GM23338 (cell line): ENCODE measurements at regions not wholly inside any gene's neighbourhood (a gene's known extent, or its start where the extent isn't known, plus 50 kb on each side); places are given as distances from the start of the nearest gene placed in this dataset.

Experiments used
- ATAC-seq: fragments of 200-7000 bp; cut with Tn5 transposase; 3 replicates; pipeline ENCODE4 v1.9.1; 2020
- DNase-seq: peaks from one replicate; pipeline ENCODE4 v3.0.0-alpha.2; 2015; ENCODE audit warnings: low spot score
- H2AFZ ChIP-seq: fragments of 200-600 bp; sonication (generic); 2 replicates; pipeline ENCODE4 v1.8.0; 2016; ENCODE audit warnings: antibody characterized with exemption, mild to moderate bottlenecking, moderate library complexity
- H3F3A ChIP-seq: fragments of 200-600 bp; sonication (generic); replicated peaks from 2 replicates; pipeline ENCODE4 v1.8.0; 2017; ENCODE audit warnings: antibody characterized with exemption, mixed run types, low read depth
- H3K27ac ChIP-seq: fragments of 200-600 bp; sonication (generic); 2 replicates; pipeline ENCODE4 v1.6.1; 2016; ENCODE audit warnings: low read depth
- H3K27me3 ChIP-seq: fragments of 200-600 bp; sonication (generic); 2 replicates; pipeline ENCODE4 v1.8.0; 2016; ENCODE audit warnings: mild to moderate bottlenecking, mixed run types, moderate library complexity; ENCODE audit not compliant: insufficient read depth
- H3K36me3 ChIP-seq: fragments of 200-600 bp; sonication (generic); 2 replicates; pipeline ENCODE4 v1.8.0; 2016; ENCODE audit warnings: mild to moderate bottlenecking; ENCODE audit not compliant: insufficient read depth
- H3K4me1 ChIP-seq: fragments of 200-600 bp; sonication (generic); 2 replicates; pipeline ENCODE4 v1.8.0; 2016; ENCODE audit warnings: mild to moderate bottlenecking, moderate library complexity; ENCODE audit not compliant: insufficient read depth
- H3K4me2 ChIP-seq: fragments of 200-600 bp; sonication (generic); 2 replicates; pipeline ENCODE4 v1.7.1; 2017; ENCODE audit warnings: mixed run types
- H3K4me3 ChIP-seq: fragments of 200-600 bp; sonication (generic); 2 replicates; pipeline ENCODE4 v1.6.1; 2016; ENCODE audit warnings: mixed run types
- H3K79me2 ChIP-seq: fragments of 200-600 bp; sonication (generic); replicated peaks from 2 replicates; pipeline ENCODE4 v1.8.0; 2017; ENCODE audit warnings: mild to moderate bottlenecking; ENCODE audit not compliant: insufficient read depth
- H3K9me2 ChIP-seq: fragments of 200-600 bp; sonication (generic); 2 replicates; pipeline ENCODE4 v1.8.0; 2017; ENCODE audit not compliant: insufficient read depth
- H4K20me1 ChIP-seq: fragments of 200-600 bp; sonication (generic); replicated peaks from 2 replicates; pipeline ENCODE4 v1.8.0; 2017; ENCODE audit warnings: mild to moderate bottlenecking; ENCODE audit not compliant: insufficient read depth
- H3K27ac Mint-ChIP-seq: 2 replicates; pipeline ENCODE4 v1.8.0; 2020; ENCODE audit warnings: inconsistent platforms, mild to moderate bottlenecking, moderate library complexity, mixed read lengths
- H3K27me3 Mint-ChIP-seq: 3 replicates; pipeline ENCODE4 v1.8.0; 2022; ENCODE audit warnings: low read depth, mild to moderate bottlenecking, moderate library complexity, mixed read lengths, inconsistent platforms; ENCODE audit not compliant: insufficient read depth, poor library complexity
- H3K36me3 Mint-ChIP-seq: 3 replicates; pipeline ENCODE4 v1.8.0; 2021; ENCODE audit warnings: low read depth, mild to moderate bottlenecking, inconsistent platforms, moderate library complexity, mixed read lengths
- H3K4me1 Mint-ChIP-seq: 3 replicates; pipeline ENCODE4 v1.8.0; 2020; ENCODE audit warnings: mild to moderate bottlenecking, inconsistent platforms, mixed read lengths
- H3K4me3 Mint-ChIP-seq: 3 replicates; pipeline ENCODE4 v1.8.0; 2021; ENCODE audit warnings: moderate library complexity, mild to moderate bottlenecking, inconsistent platforms, mixed read lengths
- H3K9me3 Mint-ChIP-seq: 3 replicates; pipeline ENCODE4 v1.8.0; 2020; ENCODE audit warnings: moderate library complexity, mild to moderate bottlenecking, inconsistent platforms, mixed read lengths
- EZH2 ChIP-seq: fragments of 200-600 bp; sonication (generic); IDR thresholded peaks from one replicate; pipeline ENCODE4 v1.8.0; 2017; ENCODE audit warnings: antibody characterized with exemption, mild to moderate bottlenecking, low read depth; ENCODE audit not compliant: unreplicated experiment
- EZH2phosphoT487 ChIP-seq: fragments of 200-600 bp; sonication (generic); IDR thresholded peaks from one replicate; pipeline ENCODE4 v1.8.1; 2018; ENCODE audit warnings: antibody characterized with exemption; ENCODE audit not compliant: unreplicated experiment
- JUNB ChIP-seq: IDR thresholded peaks from one replicate; pipeline ENCODE4 v1.6.1; 2016; ENCODE audit warnings: antibody characterized with exemption; ENCODE audit not compliant: unreplicated experiment
- NANOG ChIP-seq: IDR thresholded peaks from 2 replicates; pipeline ENCODE4 v1.6.1; 2016; ENCODE audit warnings: antibody characterized with exemption, borderline replicate concordance
- POLR2AphosphoS5 ChIP-seq: IDR thresholded peaks from 2 replicates; pipeline ENCODE4 v1.6.1; 2016; ENCODE audit warnings: antibody characterized with exemption, low read depth
- ZNF114 ChIP-seq: fragments of 250-450 bp; sonication (Bioruptor Pico); IDR thresholded peaks from 2 replicates; pipeline ENCODE4 v1.5.0; 2020; ENCODE audit warnings: mild to moderate bottlenecking, moderate library complexity
- ZNF331 ChIP-seq: fragments of 250-450 bp; sonication (Bioruptor Pico); IDR thresholded peaks from 2 replicates; pipeline ENCODE4 v1.5.0; 2020; ENCODE audit warnings: low read depth, mild to moderate bottlenecking, moderate library complexity
- TF ChIP-seq, protein P1 (sequence below): IDR thresholded peaks from 2 replicates; pipeline ENCODE4 v1.6.1; 2016; ENCODE audit warnings: antibody characterized with exemption
- TF ChIP-seq, protein P2 (sequence below): fragments of 250-450 bp; sonication (Bioruptor Pico); IDR thresholded peaks from 2 replicates; pipeline ENCODE4 v1.5.0; 2020; ENCODE audit warnings: mild to moderate bottlenecking, moderate library complexity
- TF ChIP-seq, protein P3 (sequence below): IDR thresholded peaks from one replicate; pipeline ENCODE4 v1.6.1; 2018; ENCODE audit warnings: antibody characterized with exemption; ENCODE audit not compliant: unreplicated experiment

DNA sequence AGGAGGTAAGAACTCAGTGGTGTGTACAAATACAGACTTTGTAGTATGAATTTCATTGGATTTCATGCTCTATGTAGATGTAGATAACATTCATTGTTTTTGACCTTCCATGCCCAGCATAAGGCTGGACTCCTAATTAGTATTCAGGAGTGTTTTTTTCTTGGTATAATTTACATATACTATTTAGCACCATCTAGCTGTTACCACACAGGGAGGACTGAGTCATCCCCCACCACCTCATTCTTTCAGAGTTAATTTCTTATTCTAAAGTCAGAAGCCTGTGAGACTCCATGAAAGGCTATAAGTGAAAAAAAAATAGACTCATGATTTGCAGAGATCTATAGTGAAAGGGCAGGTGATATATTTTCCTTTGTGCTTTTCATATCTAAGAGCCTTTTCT lies 555.0 kb downstream of the PRR16 start:
- Mint-ChIP-seq H3K4me1 (peaks cover 7% of the 10 kb centered on the region; the same call in 2 of the 3 replicates), H3K9me3 (no peaks in the 10 kb centered on the region), H3K27me3 (no peaks in the 10 kb centered on the region), H3K36me3 (no peaks in the 10 kb centered on the region), H3K27ac (no peak overlapping the region), H3K4me3 (no peak overlapping the region)
- no peaks in the 10 kb centered on the region for H3F3A ChIP-seq
- no peak overlapping the region for H3K4me2 ChIP-seq
- H2AFZ ChIP-seq, result no peak overlapping the region
- H3K79me2 ChIP-seq, result no peaks in the 10 kb centered on the region
- ATAC-seq, result no peak
- H3K4me3 ChIP-seq, result no peak overlapping the region
- H3K4me1 ChIP-seq, result 0 out of 2 replicates have a peak, but pooled peaks cover 6% of the 10 kb centered on the region
- no peaks in the 10 kb centered on the region for H3K36me3 ChIP-seq
- no peaks in the 10 kb centered on the region for H3K9me2 ChIP-seq
- H4K20me1 ChIP-seq, result no peaks in the 10 kb centered on the region
- H3K27ac ChIP-seq, result no peak overlapping the region
- H3K27me3 ChIP-seq, result no peaks in the 10 kb centered on the region
- no peak for TF ChIP-seq ZNF331
- TF ChIP-seq, protein P1, sequence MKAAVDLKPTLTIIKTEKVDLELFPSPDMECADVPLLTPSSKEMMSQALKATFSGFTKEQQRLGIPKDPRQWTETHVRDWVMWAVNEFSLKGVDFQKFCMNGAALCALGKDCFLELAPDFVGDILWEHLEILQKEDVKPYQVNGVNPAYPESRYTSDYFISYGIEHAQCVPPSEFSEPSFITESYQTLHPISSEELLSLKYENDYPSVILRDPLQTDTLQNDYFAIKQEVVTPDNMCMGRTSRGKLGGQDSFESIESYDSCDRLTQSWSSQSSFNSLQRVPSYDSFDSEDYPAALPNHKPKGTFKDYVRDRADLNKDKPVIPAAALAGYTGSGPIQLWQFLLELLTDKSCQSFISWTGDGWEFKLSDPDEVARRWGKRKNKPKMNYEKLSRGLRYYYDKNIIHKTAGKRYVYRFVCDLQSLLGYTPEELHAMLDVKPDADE, result no peak
- no peak for TF ChIP-seq EZH2phosphoT487
- TF ChIP-seq JUNB, result no peak
- TF ChIP-seq, protein P2, sequence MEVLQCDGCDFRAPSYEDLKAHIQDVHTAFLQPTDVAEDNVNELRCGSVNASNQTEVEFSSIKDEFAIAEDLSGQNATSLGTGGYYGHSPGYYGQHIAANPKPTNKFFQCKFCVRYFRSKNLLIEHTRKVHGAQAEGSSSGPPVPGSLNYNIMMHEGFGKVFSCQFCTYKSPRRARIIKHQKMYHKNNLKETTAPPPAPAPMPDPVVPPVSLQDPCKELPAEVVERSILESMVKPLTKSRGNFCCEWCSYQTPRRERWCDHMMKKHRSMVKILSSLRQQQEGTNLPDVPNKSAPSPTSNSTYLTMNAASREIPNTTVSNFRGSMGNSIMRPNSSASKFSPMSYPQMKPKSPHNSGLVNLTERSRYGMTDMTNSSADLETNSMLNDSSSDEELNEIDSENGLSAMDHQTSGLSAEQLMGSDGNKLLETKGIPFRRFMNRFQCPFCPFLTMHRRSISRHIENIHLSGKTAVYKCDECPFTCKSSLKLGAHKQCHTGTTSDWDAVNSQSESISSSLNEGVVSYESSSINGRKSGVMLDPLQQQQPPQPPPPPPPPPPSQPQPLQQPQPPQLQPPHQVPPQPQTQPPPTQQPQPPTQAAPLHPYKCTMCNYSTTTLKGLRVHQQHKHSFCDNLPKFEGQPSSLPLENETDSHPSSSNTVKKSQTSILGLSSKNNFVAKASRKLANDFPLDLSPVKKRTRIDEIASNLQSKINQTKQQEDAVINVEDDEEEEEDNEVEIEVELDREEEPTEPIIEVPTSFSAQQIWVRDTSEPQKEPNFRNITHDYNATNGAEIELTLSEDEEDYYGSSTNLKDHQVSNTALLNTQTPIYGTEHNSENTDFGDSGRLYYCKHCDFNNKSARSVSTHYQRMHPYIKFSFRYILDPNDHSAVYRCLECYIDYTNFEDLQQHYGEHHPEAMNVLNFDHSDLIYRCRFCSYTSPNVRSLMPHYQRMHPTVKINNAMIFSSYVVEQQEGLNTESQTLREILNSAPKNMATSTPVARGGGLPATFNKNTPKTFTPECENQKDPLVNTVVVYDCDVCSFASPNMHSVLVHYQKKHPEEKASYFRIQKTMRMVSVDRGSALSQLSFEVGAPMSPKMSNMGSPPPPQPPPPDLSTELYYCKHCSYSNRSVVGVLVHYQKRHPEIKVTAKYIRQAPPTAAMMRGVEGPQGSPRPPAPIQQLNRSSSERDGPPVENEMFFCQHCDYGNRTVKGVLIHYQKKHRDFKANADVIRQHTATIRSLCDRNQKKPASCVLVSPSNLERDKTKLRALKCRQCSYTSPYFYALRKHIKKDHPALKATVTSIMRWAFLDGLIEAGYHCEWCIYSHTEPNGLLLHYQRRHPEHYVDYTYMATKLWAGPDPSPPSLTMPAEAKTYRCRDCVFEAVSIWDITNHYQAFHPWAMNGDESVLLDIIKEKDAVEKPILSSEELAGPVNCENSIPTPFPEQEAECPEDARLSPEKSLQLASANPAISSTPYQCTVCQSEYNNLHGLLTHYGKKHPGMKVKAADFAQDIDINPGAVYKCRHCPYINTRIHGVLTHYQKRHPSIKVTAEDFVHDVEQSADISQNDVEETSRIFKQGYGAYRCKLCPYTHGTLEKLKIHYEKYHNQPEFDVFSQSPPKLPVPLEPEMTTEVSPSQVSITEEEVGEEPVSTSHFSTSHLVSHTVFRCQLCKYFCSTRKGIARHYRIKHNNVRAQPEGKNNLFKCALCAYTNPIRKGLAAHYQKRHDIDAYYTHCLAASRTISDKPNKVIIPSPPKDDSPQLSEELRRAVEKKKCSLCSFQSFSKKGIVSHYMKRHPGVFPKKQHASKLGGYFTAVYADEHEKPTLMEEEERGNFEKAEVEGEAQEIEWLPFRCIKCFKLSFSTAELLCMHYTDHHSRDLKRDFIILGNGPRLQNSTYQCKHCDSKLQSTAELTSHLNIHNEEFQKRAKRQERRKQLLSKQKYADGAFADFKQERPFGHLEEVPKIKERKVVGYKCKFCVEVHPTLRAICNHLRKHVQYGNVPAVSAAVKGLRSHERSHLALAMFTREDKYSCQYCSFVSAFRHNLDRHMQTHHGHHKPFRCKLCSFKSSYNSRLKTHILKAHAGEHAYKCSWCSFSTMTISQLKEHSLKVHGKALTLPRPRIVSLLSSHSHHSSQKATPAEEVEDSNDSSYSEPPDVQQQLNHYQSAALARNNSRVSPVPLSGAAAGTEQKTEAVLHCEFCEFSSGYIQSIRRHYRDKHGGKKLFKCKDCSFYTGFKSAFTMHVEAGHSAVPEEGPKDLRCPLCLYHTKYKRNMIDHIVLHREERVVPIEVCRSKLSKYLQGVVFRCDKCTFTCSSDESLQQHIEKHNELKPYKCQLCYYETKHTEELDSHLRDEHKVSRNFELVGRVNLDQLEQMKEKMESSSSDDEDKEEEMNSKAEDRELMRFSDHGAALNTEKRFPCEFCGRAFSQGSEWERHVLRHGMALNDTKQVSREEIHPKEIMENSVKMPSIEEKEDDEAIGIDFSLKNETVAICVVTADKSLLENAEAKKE, result no peak
- no peak for TF ChIP-seq NANOG
- no peak for TF ChIP-seq EZH2
- TF ChIP-seq, protein P3, sequence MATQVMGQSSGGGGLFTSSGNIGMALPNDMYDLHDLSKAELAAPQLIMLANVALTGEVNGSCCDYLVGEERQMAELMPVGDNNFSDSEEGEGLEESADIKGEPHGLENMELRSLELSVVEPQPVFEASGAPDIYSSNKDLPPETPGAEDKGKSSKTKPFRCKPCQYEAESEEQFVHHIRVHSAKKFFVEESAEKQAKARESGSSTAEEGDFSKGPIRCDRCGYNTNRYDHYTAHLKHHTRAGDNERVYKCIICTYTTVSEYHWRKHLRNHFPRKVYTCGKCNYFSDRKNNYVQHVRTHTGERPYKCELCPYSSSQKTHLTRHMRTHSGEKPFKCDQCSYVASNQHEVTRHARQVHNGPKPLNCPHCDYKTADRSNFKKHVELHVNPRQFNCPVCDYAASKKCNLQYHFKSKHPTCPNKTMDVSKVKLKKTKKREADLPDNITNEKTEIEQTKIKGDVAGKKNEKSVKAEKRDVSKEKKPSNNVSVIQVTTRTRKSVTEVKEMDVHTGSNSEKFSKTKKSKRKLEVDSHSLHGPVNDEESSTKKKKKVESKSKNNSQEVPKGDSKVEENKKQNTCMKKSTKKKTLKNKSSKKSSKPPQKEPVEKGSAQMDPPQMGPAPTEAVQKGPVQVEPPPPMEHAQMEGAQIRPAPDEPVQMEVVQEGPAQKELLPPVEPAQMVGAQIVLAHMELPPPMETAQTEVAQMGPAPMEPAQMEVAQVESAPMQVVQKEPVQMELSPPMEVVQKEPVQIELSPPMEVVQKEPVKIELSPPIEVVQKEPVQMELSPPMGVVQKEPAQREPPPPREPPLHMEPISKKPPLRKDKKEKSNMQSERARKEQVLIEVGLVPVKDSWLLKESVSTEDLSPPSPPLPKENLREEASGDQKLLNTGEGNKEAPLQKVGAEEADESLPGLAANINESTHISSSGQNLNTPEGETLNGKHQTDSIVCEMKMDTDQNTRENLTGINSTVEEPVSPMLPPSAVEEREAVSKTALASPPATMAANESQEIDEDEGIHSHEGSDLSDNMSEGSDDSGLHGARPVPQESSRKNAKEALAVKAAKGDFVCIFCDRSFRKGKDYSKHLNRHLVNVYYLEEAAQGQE, result no peak
- no peak for TF ChIP-seq ZNF114
- no peak for TF ChIP-seq POLR2AphosphoS5
- DNase-seq, result no peak
